ENCODE measurements at regions not wholly inside any gene's neighbourhood (a gene's known extent, or its start where the extent isn't known, plus 50 kb on each side); places are given as distances from the start of the nearest gene placed in this dataset.

- no peak for TF ChIP-seq CTCF (IDR thresholded peaks at IDR 0.05)
- TF ChIP-seq POLR2A (IDR thresholded peaks at IDR 0.05): no peak
Measured at GRCh38 chrX:36947214-36947613, 61.0 kb upstream of the FAM47C start.

Measured in body of pancreas (tissue), 4 donors.